DND-41 (cell line): ENCODE measurements at regions not wholly inside any gene's neighbourhood (a gene's known extent, or its start where the extent isn't known, plus 50 kb on each side); places are given as distances from the start of the nearest gene placed in this dataset.

Experiments used
- ATAC-seq: fragments of 200-7000 bp; cut with Tn5 transposase; 3 replicates; pipeline ENCODE4 v1.9.1; 2021; ENCODE audit warnings: low read depth; ENCODE audit not compliant: insufficient read depth
- DNase-seq: peaks from one replicate; pipeline ENCODE4 v3.0.0-alpha.2; 2020
- H2AFZ ChIP-seq: 2 replicates; pipeline ENCODE4 v1.6.0; 2012; ENCODE audit warnings: low read depth, low read length
- H3K27ac ChIP-seq: 2 replicates; pipeline ENCODE4 v1.5.1; 2012; ENCODE audit warnings: low read length, inconsistent platforms
- H3K27me3 ChIP-seq: fragments of 200-600 bp; sonication (generic); 2 replicates; pipeline ENCODE4 v1.6.0; 2012; ENCODE audit warnings: low read length, mild to moderate bottlenecking, inconsistent platforms; ENCODE audit not compliant: insufficient read depth, poor library complexity
- H3K36me3 ChIP-seq: 2 replicates; pipeline ENCODE4 v1.5.1; 2012; ENCODE audit warnings: low read length, inconsistent platforms; ENCODE audit not compliant: insufficient read depth
- H3K4me1 ChIP-seq: 2 replicates; pipeline ENCODE4 v1.5.1; 2012; ENCODE audit warnings: mild to moderate bottlenecking, low read length; ENCODE audit not compliant: insufficient read depth
- H3K4me2 ChIP-seq: 2 replicates; pipeline ENCODE4 v1.6.0; 2012; ENCODE audit warnings: mild to moderate bottlenecking, moderate library complexity, low read length, inconsistent platforms; ENCODE audit not compliant: insufficient read depth
- H3K4me3 ChIP-seq, 2 experiments: fragments of 200-600 bp in 1 of 2; shearing (Covaris generic) in 1 of 2; 2 replicates each; pipeline ENCODE4 v1.5.1; 2012 to 2016; ENCODE audit warnings: inconsistent platforms in 2 of 2, low read length in 2 of 2, mild to moderate bottlenecking in 2 of 2, low read depth in 1 of 2, moderate library complexity in 1 of 2
- H3K79me2 ChIP-seq: 2 replicates; pipeline ENCODE4 v1.6.0; 2012; ENCODE audit warnings: low read length, inconsistent platforms; ENCODE audit not compliant: insufficient read depth
- H3K9ac ChIP-seq: 2 replicates; pipeline ENCODE4 v1.6.0; 2012; ENCODE audit warnings: low read depth, mild to moderate bottlenecking, inconsistent platforms, low read length, moderate library complexity
- H3K9me3 ChIP-seq: 2 replicates; pipeline ENCODE4 v1.5.1; 2012; ENCODE audit warnings: low read length, moderate library complexity, mild to moderate bottlenecking, inconsistent platforms; ENCODE audit not compliant: insufficient read depth, severe bottlenecking
- H4K20me1 ChIP-seq: 2 replicates; pipeline ENCODE4 v1.6.0; 2012; ENCODE audit warnings: low read length; ENCODE audit not compliant: insufficient read depth
- CTCF ChIP-seq: IDR thresholded peaks from 2 replicates; pipeline ENCODE4 v1.5.1; 2012; ENCODE audit warnings: borderline replicate concordance, low read length, moderate library complexity, mild to moderate bottlenecking; ENCODE audit not compliant: poor library complexity, severe bottlenecking; ENCODE audit errors: extremely low read depth
- EZH2 ChIP-seq: IDR thresholded peaks from 3 replicates; pipeline ENCODE4 v1.6.1; 2012; ENCODE audit warnings: borderline replicate concordance, low read depth, mild to moderate bottlenecking, moderate library complexity, low read length, inconsistent platforms; ENCODE audit not compliant: severe bottlenecking

GRCh38 chr4:187160486-187160885 lies 436.8 kb upstream of the FAT1 start:
- no peak overlapping the region for H3K9ac ChIP-seq
- DNase-seq, result no peak
- no peaks in the 10 kb centered on the region for H3K9me3 ChIP-seq
- no peaks in the 10 kb centered on the region for H4K20me1 ChIP-seq
- no peaks in the 10 kb centered on the region for H3K4me1 ChIP-seq
- no peak overlapping the region for H3K4me2 ChIP-seq
- H3K79me2 ChIP-seq, result no peaks in the 10 kb centered on the region
- H3K27ac ChIP-seq, result no peak overlapping the region
- no peak overlapping the region for H3K4me3 ChIP-seq
- H3K36me3 ChIP-seq, result no peaks in the 10 kb centered on the region
- TF ChIP-seq EZH2 (no peak), CTCF (no peak)
- no peak overlapping the region for H2AFZ ChIP-seq
- no peak for ATAC-seq
- H3K27me3 ChIP-seq, result no peaks in the 10 kb centered on the region

GRCh38 chr4:187166886-187167512 lies 443.3 kb upstream of the FAT1 start:
- no peak for TF ChIP-seq EZH2
- no peak for TF ChIP-seq CTCF
- Histone ChIP-seq H3K79me2 (no peaks in the 10 kb centered on the region), H3K4me3 (no peak overlapping the region), H3K36me3 (no peaks in the 10 kb centered on the region), H3K9ac (no peak overlapping the region), H3K27ac (no peak overlapping the region), H2AFZ (no peak overlapping the region), H3K9me3 (no peaks in the 10 kb centered on the region), H3K27me3 (no peaks in the 10 kb centered on the region), H3K4me1 (no peaks in the 10 kb centered on the region), H4K20me1 (no peaks in the 10 kb centered on the region), H3K4me2 (no peak overlapping the region)
- ATAC-seq (no peak), DNase-seq (no peak)

GRCh38 chr4:187171706-187172339 lies 448.2 kb upstream of the FAT1 start:
- no peak for DNase-seq
- no peak overlapping the region for H3K4me3 ChIP-seq
- no peak overlapping the region for H3K4me2 ChIP-seq

More at GRCh38 chr4:187171706-187172339, 448.2 kb upstream of the FAT1 start:
- Histone ChIP-seq H3K27ac (no peak overlapping the region), H3K36me3 (no peaks in the 10 kb centered on the region), H3K27me3 (no peaks in the 10 kb centered on the region), H3K9ac (no peak overlapping the region), H2AFZ (no peak overlapping the region), H3K9me3 (no peaks in the 10 kb centered on the region), H4K20me1 (no peaks in the 10 kb centered on the region), H3K4me1 (no peaks in the 10 kb centered on the region), H3K79me2 (no peaks in the 10 kb centered on the region)
- ATAC-seq, result no peak
- no peak for TF ChIP-seq EZH2
- no peak for TF ChIP-seq CTCF
